HG03108 (cell line): ENCODE measurements at regions not wholly inside any gene's neighbourhood (a gene's known extent, or its start where the extent isn't known, plus 50 kb on each side); places are given as distances from the start of the nearest gene placed in this dataset.

Experiments used
- ATAC-seq: cut with Tn5 transposase; IDR thresholded peaks from one replicate; pipeline ENCODE4 v1.9.1; 2021; ENCODE audit warnings: moderate library complexity; ENCODE audit not compliant: unreplicated experiment

DNA sequence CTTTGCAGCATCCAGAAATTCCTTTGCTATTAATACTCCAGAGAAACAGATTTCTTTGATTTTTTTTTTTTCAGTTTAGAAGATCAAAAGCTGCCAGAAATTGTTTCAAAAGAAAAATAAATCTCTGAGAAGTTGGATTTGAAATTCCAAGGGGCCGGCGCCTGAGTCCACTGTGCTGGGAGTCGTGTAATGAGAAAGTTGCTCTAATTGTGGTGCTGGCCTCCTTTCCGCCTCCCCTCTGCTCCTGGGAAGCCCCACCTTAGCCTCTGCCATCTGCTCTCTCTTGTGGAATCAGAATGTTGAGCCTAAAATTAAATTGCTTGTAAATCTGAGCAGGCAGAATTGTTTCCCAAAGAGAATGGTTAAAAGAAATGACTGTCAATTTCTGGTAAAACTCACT, 93.3 kb downstream of the EMX2 start:
- no peak for ATAC-seq

GRCh38 chr10:117638200-117638599, 95.7 kb downstream of the EMX2 start:
- no peak for ATAC-seq

GRCh38 chr10:117638664-117639200, 96.2 kb downstream of the EMX2 start:
- ATAC-seq: no peak

GRCh38 chr10:117640406-117640805, 97.9 kb downstream of the EMX2 start:
- no peak for ATAC-seq

- ATAC-seq: no peak
Measured at GRCh38 chr10:117646718-117647117, 104.2 kb downstream of the EMX2 start.

GRCh38 chr10:117647306-117647705, 104.8 kb downstream of the EMX2 start:
- ATAC-seq: no peak

DNA sequence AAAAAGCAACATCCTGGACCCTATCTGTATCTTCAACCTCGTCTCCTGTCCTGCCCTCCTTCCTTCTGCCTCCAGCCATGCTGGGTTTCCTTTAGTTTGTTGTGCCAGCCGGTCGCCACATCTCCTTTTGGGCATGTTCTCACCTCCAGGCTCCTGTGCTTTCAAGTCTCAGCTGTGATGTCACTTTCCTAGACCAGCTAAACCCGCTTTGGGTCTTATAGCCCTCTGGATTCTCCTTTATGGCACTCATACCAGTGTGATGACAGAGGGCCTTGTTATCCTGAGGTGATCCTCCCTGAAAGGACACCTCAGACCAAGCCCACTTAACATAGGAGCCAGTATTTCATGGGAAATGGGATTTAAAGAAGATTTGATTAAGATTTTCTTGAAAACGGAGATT, 108.6 kb downstream of the EMX2 start:
- ATAC-seq: no peak

GRCh38 chr10:117652228-117653169, 110.0 kb downstream of the EMX2 start:
- ATAC-seq: peak; percentile 26

DNA sequence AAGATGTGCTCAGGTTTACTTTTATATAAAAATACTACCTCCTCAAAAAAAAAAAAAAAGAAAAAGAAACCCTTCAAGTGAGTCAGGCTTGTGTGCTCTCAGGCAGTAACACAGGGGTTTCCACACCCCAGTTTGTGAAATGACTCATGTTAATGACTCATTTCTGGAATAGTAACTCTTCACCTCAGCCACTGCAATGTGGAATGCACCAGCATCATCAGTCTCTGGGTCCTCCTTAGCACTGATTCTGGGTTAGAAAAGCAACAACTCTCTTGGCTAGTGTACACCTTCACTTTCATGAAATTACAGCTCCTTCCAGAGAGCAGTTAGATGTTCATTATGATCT, 110.6 kb downstream of the EMX2 start:
- ATAC-seq: peak; percentile 83

DNA sequence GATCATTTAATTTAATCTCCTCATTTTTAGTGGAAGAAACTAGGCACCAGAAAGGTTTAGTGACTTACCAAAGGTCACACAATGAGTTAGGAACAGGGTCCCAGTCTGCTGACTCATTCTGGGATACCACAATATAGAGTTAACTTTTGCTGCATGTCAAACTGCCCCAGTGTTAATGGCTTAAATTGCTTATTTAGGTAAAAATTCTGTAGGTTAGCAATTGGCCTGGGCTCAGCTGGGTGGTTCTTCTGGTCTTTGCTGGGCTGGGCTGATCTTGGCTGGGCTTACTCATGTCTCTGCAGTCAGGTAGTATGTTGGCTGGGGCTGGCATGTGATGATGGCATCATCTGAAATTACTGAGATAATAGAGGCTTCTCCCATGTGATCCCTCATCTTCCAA, 111.6 kb downstream of the EMX2 start:
- ATAC-seq: no peak

DNA sequence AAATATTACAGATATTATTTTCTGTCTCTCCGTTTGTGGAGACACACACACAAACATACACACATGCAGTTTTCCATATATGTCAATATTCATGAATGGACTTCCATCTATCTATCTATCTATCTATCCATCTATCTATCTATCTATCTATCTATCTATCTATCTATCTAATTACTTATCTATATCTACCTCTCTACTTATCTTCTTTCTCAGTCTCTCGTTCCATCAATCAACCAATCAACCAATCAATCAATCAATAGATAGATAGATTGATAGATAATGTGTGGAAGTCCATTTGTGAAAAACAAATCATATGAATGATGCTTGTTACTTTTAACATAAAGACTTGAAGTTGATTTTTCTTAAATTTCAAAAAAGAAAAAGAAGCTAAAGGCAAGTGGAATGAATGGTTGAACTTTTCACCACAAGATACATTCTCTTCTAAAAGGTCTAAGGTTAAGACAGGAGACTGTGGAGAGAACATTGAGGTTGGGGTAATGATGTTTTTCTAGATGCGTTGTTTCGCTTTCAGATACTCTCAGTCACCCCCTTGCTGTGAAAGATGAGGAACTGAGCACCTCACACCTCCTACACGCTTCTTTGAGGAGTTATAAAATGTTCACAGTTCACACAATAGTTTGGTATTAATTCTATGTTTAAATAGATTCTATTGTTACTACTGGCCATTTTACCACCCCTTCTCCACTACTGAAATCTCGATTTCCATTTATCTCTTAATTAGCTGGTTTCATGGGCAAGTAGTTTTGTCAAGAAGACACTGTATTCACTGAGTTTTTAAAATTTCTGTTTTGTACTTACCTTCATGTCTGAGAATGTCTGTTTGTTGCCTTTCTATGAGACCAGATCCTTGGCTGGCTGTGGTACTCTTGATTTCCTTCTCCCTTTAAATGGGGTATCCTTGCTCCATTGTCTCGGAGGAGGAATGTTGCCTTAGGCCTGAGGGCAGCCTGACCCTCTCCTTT, 114.1 kb downstream of the EMX2 start:
- peak; percentile 76 for ATAC-seq

DNA sequence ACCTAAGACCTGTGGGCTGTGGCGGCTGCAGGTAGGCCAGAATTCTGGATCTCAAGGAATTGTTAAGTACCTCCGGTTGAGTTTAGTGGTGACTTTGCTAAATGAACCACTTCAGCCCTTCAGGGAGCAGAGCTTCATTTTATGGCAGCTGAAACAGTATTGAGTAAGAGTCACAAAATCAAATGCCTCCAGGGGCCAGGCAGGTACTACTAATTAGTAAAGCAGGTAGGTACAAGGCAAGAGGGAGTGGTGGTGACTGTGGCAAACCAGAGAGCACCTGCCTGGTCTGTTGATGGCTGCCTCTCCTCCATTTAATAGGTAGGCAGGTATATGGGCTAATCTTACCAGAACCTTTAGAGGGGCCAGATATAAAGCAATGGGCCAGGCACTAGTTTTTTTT, 118.8 kb downstream of the EMX2 start:
- ATAC-seq: no peak

- ATAC-seq: no peak
Measured at GRCh38 chr10:117662126-117662525, 119.6 kb downstream of the EMX2 start.

GRCh38 chr10:117662751-117663540, 120.4 kb downstream of the EMX2 start:
- ATAC-seq: no peak

- peak; percentile 98 for ATAC-seq
Measured at GRCh38 chr10:117663750-117664149, 121.2 kb downstream of the EMX2 start.

GRCh38 chr10:117664288-117664687, 121.7 kb downstream of the EMX2 start:
- ATAC-seq: no peak

GRCh38 chr10:117666166-117666565, 123.6 kb downstream of the EMX2 start:
- ATAC-seq: no peak

DNA sequence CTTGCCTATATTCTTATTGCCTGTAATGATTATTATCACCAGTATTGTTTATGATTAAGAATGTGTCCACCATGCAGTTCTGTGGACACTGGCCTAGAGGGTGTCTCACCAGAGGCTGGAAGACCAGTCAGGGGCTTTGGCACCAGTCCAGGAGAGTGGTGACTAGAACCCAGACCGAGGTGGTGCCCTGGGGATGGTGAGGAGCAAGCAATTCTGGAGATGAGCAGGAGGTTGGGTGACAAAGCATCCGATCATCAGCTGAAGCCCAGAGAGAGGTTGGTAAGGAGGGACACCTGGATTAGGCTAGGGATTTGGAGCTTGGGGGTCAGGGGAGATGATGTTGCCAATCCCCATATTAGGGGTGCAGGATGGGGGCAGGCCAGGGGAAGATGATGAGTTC, 124.4 kb downstream of the EMX2 start:
- ATAC-seq: no peak

GRCh38 chr10:117667831-117668230, 125.3 kb downstream of the EMX2 start:
- ATAC-seq: no peak

DNA sequence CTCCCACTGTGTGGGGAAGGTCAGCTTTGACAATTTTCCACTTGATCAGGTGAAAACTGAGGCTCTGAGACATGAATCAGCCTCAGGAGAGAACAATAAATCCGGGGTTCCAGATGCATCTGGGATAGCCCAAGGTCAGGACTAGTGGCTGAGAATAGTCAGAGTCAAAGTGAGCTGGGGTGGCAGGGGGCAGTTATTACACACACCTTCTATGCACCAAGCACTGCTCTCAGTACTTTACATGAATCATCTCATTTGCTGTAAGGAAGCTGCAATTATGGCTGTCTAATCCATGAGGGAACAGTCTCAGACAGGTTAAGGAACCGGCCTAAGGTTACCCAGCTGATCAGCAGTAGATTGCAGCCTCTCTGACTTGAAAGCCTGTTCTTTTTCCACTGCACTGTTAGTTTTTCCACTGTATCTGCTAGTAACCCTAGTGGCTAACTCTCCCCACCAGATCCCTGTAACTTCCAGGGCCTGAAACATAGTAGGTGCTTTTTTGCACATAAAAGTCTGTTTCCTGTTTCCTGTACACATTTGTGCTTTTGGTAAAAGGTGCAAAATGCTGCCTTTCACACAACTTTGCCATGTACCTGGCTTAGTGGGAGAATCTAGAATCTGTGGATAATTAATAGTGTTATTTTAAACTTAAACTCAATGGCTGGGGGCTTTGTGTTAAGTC, 125.9 kb downstream of the EMX2 start:
- ATAC-seq: no peak
